ENCODE measurements at regions not wholly inside any gene's neighbourhood (a gene's known extent, or its start where the extent isn't known, plus 50 kb on each side); places are given as distances from the start of the nearest gene placed in this dataset.

DNA sequence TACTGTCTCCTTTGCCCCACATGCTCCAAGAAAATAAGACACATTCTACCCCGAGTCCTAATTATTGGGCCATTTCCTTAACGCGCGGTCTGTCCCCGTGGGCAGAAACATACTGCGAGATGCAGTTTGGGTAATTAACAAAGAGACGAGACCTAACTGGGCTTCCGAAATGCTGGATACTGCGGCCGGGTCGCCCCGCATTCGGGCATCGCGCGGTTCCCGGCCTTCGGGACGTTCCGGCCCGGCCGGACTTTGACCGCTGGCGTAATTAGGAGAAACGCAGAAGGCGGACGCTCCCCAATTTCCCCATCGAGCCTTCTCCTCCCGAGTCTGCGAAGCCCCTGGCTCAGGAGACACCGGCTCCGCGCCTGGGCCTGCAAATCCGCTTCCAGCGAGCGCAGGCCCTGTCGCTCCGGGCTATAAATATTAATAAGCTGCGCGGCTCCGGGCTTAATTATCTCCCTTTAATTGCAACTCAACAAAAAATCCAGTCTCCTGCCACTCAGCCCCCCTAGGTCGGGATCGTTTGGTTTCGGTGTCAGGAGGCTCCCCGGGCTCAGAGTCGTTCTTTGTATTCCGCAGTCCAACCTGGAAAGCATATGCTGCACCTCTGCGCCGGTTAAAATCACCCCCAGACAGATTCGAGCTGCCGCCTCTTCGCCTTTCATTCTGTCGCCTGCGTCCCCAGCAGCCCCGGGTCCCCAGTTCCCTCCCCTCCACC, 131.5 kb downstream of the SPAG6 start:
- no peak for TF ChIP-seq CTCF (IDR thresholded peaks at IDR 0.05)
- Histone ChIP-seq H3K36me3 (no peaks in the 10 kb centered on the region), H3K4me1 (peaks cover 0 to 17% of the 10 kb centered on the region in 2 donors), H3K9me3 (no peaks in the 10 kb centered on the region), H3K27ac (no peak overlapping the region), H3K27me3 (peaks cover 23 to 33% of the 10 kb centered on the region in 2 donors), H3K4me3 (peak overlapping the region; percentile 21 to 42)
- no peak for DNase-seq (ENCODE audit: low spot score)

DNA sequence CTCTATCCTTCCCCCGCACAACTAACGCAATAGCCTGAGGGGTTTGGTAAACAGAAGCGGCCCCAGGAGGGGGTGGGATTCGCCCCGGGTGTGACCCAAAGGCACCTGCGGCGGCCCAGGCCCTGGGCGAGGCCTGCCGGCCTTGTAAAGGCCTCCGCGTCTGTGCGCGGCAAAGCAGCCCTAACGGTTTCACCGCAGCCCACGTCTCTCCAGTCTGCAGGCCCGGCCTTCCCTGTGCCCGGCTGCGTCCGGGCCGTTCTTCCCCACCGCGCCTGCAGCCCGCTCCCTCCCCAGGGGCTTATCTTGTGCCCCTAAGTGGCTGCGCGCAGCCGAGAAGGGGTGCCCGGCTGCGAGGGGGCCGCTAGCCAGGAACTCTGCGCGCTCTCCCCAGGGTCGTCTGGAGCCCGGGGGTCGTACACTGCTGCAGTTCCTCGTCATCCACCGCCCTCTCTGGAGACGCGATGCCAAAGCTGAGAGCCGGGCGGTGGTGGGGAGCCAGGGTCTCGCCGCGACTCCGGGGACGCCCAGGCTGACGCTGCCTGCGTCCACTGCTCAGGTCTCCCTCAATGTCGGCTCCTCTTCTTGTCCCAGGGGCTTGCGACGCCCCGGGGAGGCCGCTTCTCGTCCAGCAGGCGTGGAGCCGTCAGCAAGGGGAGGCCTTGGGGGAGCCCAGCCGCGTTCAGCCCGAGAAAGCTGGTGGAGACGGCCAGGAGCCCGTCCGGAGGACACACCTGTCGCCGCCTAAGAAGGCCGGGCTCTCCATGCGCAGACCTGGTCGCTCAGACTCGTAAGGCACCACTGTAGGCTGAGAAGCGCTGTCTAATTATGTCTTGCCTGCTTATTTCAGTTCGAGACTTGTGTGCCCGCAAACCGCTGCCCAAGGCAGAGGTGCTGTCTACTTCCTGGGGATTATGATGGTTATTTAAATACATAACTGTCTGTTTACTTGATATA, 132.3 kb downstream of the SPAG6 start:
- Histone ChIP-seq H3K27ac (no peak overlapping the region), H3K4me1 (peaks cover 0 to 17% of the 10 kb centered on the region in 2 donors), H3K9me3 (no peaks in the 10 kb centered on the region), H3K4me3 (no peak overlapping the region), H3K27me3 (peaks cover 23 to 33% of the 10 kb centered on the region in 2 donors), H3K36me3 (no peaks in the 10 kb centered on the region)
- DNase-seq (ENCODE audit: low spot score), result no peak
- no peak for TF ChIP-seq CTCF (IDR thresholded peaks at IDR 0.05)

GRCh38 chr10:22478555-22479334, 133.4 kb downstream of the SPAG6 start:
- Histone ChIP-seq H3K9me3 (no peaks in the 10 kb centered on the region), H3K27ac (no peak overlapping the region), H3K4me1 (peaks cover 0 to 20% of the 10 kb centered on the region in 2 donors), H3K4me3 (no peak overlapping the region), H3K36me3 (no peaks in the 10 kb centered on the region), H3K27me3 (peaks cover 23 to 30% of the 10 kb centered on the region in 2 donors)
- TF ChIP-seq CTCF (IDR thresholded peaks at IDR 0.05), result no peak
- DNase-seq (ENCODE audit: low spot score), result no peak

- TF ChIP-seq CTCF (IDR thresholded peaks at IDR 0.05), result no peak
- no peak for DNase-seq (ENCODE audit: low spot score)
- no peaks in the 10 kb centered on the region for H3K36me3 ChIP-seq
- peaks cover 0 to 20% of the 10 kb centered on the region in 2 donors for H3K4me1 ChIP-seq
- peaks cover 22 to 23% of the 10 kb centered on the region in 2 donors for H3K27me3 ChIP-seq
- H3K4me3 ChIP-seq, result no peak overlapping the region
- H3K9me3 ChIP-seq, result no peaks in the 10 kb centered on the region
- no peak overlapping the region for H3K27ac ChIP-seq
Measured at GRCh38 chr10:22479419-22479818, 134.1 kb downstream of the SPAG6 start.

GRCh38 chr10:22481106-22481505, 135.8 kb downstream of the SPAG6 start:
- no peaks in the 10 kb centered on the region for H3K9me3 ChIP-seq
- no peak for DNase-seq (ENCODE audit: low spot score)
- no peak overlapping the region for H3K27ac ChIP-seq
- no peaks in the 10 kb centered on the region for H3K36me3 ChIP-seq
- H3K27me3 ChIP-seq, result peaks cover 8% of the 10 kb centered on the region in 2 donors
- no peak overlapping the region for H3K4me3 ChIP-seq
- TF ChIP-seq CTCF (IDR thresholded peaks at IDR 0.05), result no peak
- H3K4me1 ChIP-seq, result peaks cover 0 to 14% of the 10 kb centered on the region in 2 donors
